VCaP (cell line): ENCODE measurements at regions not wholly inside any gene's neighbourhood (a gene's known extent, or its start where the extent isn't known, plus 50 kb on each side); places are given as distances from the start of the nearest gene placed in this dataset.

ENCODE experiments used
- H3K27ac ChIP-seq: fragments of 450-650 bp; 2 replicates; pipeline ENCODE4 v1.5.1; 2017
- TF ChIP-seq, protein P1 (sequence below): fragments of 450-650 bp; conservative IDR thresholded peaks from 2 replicates; pipeline ENCODE4 v1.5.1; 2017; ENCODE audit warnings: mild to moderate bottlenecking, moderate library complexity

DNA sequence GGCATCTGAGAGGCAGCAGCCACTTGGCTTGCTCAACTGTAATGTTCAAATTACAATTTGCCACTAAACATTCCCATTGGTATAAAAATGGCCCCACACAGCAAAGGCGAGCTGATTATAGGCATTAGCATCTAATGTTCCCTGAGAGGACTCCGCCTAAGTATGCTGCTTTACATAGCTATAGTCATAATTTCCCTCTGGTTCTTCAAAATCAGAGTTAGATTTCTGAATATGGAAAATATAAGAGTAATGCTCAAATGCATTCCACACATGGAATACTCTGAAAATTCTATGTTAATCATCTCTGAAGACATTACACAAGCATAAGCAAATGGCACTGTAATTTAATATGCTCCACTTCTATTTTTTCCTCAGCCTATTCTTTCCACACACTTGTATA is 83.7 kb upstream of the BTG1 start:
- TF ChIP-seq, protein P1, sequence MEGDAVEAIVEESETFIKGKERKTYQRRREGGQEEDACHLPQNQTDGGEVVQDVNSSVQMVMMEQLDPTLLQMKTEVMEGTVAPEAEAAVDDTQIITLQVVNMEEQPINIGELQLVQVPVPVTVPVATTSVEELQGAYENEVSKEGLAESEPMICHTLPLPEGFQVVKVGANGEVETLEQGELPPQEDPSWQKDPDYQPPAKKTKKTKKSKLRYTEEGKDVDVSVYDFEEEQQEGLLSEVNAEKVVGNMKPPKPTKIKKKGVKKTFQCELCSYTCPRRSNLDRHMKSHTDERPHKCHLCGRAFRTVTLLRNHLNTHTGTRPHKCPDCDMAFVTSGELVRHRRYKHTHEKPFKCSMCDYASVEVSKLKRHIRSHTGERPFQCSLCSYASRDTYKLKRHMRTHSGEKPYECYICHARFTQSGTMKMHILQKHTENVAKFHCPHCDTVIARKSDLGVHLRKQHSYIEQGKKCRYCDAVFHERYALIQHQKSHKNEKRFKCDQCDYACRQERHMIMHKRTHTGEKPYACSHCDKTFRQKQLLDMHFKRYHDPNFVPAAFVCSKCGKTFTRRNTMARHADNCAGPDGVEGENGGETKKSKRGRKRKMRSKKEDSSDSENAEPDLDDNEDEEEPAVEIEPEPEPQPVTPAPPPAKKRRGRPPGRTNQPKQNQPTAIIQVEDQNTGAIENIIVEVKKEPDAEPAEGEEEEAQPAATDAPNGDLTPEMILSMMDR: no peak
- H3K27ac ChIP-seq: no peak overlapping the region

DNA sequence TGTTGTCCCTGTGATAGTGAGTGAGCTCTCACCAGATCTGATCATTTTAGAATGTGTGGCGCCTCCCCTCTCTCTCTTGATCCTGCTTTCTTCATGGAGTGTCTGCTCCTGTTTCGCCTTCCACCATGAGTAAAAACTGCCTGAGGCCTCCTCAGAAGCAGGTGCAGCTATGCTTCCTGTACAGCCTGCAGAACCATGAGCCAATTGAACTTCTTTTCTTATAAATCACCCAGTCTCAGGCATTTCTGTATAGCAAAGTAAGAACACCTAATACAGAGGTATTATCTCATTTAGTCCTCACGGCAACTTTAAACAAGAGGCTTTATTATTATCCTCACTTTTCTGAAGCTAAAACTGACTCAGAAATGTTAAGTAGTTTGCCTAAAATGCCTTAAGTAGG is 81.3 kb upstream of the BTG1 start:
- no peak overlapping the region for H3K27ac ChIP-seq
- TF ChIP-seq, protein P1: no peak

DNA sequence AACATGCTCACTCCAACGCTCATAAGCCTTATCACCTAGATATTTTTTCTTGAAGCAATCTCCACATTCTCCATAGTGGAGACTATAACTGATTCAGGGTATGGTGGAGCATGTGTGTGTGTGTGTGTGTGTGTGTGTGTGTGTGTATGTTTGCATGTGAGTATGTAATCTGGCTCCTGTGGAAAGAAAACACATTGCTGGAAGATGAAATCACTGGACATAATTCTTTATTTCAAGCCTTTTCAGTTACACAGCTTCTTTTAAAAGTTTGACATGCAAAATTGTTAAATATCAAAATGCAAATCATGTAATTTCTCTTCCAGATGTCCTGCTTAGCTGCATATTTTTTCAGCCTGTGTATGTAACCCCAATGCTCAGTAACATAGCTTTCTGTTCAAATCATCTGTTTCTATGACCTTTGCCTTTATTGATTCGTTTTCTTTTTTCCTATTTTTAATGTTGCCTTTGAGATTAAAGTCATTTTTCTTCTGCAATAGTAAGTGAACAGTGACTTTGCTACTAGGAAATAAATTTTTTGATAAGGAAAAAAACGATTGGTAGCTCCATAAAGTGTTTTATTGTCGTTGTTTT is 80.5 kb upstream of the BTG1 start:
- no peak overlapping the region for H3K27ac ChIP-seq
- TF ChIP-seq, protein P1: no peak

DNA sequence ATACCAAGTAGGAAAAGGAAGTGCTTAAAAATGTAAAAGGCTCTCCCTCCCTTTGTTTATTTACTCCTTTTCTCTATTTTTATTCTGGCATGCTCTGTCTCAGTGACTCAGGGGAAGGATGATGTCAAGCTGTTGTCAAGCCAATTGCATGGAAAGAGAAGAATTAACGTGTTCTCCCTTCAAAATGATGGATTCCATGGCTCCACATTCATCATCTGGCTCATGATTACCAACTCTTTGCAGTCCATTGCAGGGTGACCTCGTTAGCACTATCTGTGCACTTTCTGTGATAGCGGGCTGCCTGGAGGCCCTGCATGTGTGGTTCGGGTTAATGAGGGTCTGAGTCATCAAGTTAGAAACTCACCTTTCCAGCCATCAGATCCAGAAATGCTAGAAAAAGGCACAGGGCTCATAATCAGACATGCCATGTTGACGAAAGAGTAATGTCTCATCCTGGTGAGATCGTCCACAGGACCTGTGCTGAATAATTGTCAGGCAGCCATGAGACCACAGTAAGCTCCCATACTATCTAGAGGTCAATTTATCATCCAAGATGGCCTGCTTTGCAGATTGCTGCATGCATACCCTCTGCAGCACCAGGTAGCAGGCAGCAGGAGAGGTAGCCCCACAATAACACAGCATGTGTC is 79.2 kb upstream of the BTG1 start:
- TF ChIP-seq, protein P1: no peak
- no peak overlapping the region for H3K27ac ChIP-seq

DNA sequence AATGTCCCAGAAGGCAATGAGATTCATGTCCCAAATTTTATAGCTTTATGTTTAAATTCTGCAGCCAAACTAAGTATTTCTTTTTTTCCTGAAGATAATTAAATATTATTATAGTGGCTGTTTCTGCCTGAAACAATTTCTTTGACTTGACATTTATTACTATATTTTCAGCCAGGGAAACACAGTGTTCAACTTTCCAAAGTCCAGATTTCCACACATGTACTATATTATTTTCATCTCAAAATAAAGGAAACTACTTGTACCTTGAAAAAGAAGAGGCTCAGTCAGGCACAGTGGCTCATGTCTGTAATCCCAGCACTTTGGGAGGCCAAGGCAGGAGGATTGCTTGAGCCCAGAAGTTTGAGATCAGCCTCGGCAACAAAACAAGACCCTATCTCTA is 77.8 kb upstream of the BTG1 start:
- TF ChIP-seq, protein P1: no peak
- no peak overlapping the region for H3K27ac ChIP-seq

DNA sequence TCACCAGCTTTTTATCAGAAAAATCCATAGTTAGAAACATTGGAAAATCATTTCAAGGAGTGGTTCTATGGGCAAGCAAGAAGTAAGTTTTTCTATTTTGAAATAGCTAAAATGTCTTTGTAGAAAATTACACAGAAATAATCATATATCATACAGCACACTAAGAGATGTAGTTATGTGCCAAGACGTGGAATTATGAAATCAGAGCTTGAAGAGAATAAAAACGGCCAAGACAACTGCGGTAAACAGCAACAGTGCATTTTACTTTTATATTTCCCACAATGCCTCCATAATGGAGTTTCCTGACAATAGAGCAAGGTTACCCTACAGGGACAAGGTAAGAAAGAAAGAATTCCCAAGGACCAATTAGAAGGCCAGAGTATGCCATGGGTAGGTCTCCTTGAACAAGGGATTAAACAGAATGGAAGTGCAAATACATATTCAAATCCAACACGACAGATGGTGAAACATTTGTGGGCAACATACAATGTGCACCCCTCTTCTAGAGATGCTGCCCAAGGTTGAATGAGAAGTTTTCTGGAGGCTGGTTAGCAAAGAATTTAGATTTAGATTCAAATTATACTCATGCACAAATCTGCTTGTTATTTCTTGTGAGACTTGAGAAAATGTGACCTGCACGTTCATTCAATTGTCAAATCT is 76.1 kb upstream of the BTG1 start:
- H3K27ac ChIP-seq: no peak overlapping the region
- TF ChIP-seq, protein P1: no peak

DNA sequence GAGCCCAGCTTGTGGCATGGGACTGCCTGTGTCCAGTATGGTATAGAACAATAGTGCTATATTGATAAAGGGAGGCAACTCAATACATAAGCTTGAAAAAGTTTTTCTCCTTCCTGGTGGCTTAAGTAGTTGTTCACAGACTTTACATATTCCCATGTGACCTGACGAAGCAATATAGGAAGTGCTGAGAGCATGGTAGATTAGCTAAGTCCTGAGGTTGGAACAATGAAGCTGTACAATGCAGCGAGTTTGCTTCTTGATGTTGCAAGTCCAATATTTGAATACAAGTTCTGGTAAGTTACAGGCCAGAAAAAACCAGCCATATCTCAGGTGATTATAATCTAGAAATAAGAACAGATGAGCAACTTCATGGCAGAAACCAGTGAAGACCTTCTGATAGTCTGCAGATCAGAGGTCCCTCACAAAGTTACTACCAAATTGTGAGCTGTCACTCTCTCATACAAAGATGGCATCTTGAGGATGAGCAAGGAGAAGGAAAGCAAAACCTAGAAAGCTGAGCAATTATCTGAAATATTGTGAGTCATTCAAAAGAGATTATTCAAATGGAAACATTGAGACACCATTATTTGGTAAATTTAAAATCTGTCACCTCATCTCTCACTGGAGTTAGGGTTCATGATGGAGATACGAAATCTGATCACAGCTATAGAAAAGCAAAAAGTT is 72.9 kb upstream of the BTG1 start:
- TF ChIP-seq, protein P1: no peak
- H3K27ac ChIP-seq: no peak overlapping the region
